ENCODE measurements at regions not wholly inside any gene's neighbourhood (a gene's known extent, or its start where the extent isn't known, plus 50 kb on each side); places are given as distances from the start of the nearest gene placed in this dataset.

- no peak for TF ChIP-seq ZNF589 (CRISPR knock-in tag; conservative IDR thresholded peaks at IDR 0.05)
- no peak for TF ChIP-seq IRF2 (CRISPR knock-in tag; IDR thresholded peaks at IDR 0.05)
Measured at GRCh38 chr3:127088511-127089351, 104.2 kb upstream of the PRR23E start.
